ELF-1 (cell line): ENCODE measurements at regions not wholly inside any gene's neighbourhood (a gene's known extent, or its start where the extent isn't known, plus 50 kb on each side); places are given as distances from the start of the nearest gene placed in this dataset.

Experiments used
- DNase-seq: peaks from one replicate; pipeline ENCODE4 v3.0.0-alpha.2; 2016; ENCODE audit warnings: low read depth, low spot score

- DNase-seq, result no peak
Observed at GRCh38 chr4:31058656-31059055, 338.5 kb downstream of the PCDH7 start.

GRCh38 chr4:31059753-31060522, 339.8 kb downstream of the PCDH7 start:
- DNase-seq, result no peak

- no peak for DNase-seq
Observed at GRCh38 chr4:31065086-31065485, 344.9 kb downstream of the PCDH7 start.

GRCh38 chr4:31068257-31069075, 348.3 kb downstream of the PCDH7 start:
- DNase-seq, result no peak

GRCh38 chr4:31069151-31069550, 349.0 kb downstream of the PCDH7 start:
- no peak for DNase-seq

GRCh38 chr4:31071508-31072486, 351.6 kb downstream of the PCDH7 start:
- DNase-seq, result no peak

GRCh38 chr4:31075969-31076368, 355.8 kb downstream of the PCDH7 start:
- DNase-seq, result no peak

GRCh38 chr4:31078661-31079060, 358.5 kb downstream of the PCDH7 start:
- DNase-seq, result no peak

GRCh38 chr4:31080887-31081286, 360.7 kb downstream of the PCDH7 start:
- no peak for DNase-seq

GRCh38 chr4:31081366-31081765, 361.2 kb downstream of the PCDH7 start:
- DNase-seq, result no peak

- DNase-seq, result no peak
Observed at GRCh38 chr4:31083456-31083855, 363.3 kb downstream of the PCDH7 start.

GRCh38 chr4:31084806-31085416, 364.7 kb downstream of the PCDH7 start:
- no peak for DNase-seq

- DNase-seq, result no peak
Observed at GRCh38 chr4:31085689-31086088, 365.5 kb downstream of the PCDH7 start.

- no peak for DNase-seq
Observed at GRCh38 chr4:31086756-31087330, 366.7 kb downstream of the PCDH7 start.

- no peak for DNase-seq
Observed at GRCh38 chr4:31088600-31089230, 368.5 kb downstream of the PCDH7 start.

- DNase-seq, result no peak
Observed at GRCh38 chr4:31089815-31090214, 369.6 kb downstream of the PCDH7 start.

GRCh38 chr4:31094474-31094873, 374.3 kb downstream of the PCDH7 start:
- no peak for DNase-seq

GRCh38 chr4:31097999-31098398, 377.8 kb downstream of the PCDH7 start:
- no peak for DNase-seq

GRCh38 chr4:31100536-31100935, 380.4 kb downstream of the PCDH7 start:
- no peak for DNase-seq

- DNase-seq, result no peak
Observed at GRCh38 chr4:31104043-31104442, 383.9 kb downstream of the PCDH7 start.
